HL-60 (cell line): ENCODE measurements at regions not wholly inside any gene's neighbourhood (a gene's known extent, or its start where the extent isn't known, plus 50 kb on each side); places are given as distances from the start of the nearest gene placed in this dataset.

Experiments used
- DNase-seq, 2 experiments: peaks; one replicate each; pipeline ENCODE4 v3.0.0-alpha.2; 2010 to 2020; ENCODE audit warnings: low read depth in 1 of 2, low spot score in 1 of 2
- H3K27ac ChIP-seq: fragments of 250-450 bp; sonication (Bioruptor Pico); replicated peaks from 2 replicates; pipeline ENCODE4 v1.5.1; 2020; ENCODE audit warnings: mild to moderate bottlenecking, moderate library complexity
- H3K27me3 ChIP-seq: fragments of 250-450 bp; sonication (Bioruptor Pico); 2 replicates; pipeline ENCODE4 v1.5.1; 2021; ENCODE audit warnings: mild to moderate bottlenecking, moderate library complexity; ENCODE audit not compliant: insufficient read depth, poor library complexity, severe bottlenecking
- H3K4me3 ChIP-seq: replicated peaks from 2 replicates; pipeline ENCODE4 v1.5.1; 2011; ENCODE audit warnings: mild to moderate bottlenecking, control low read depth, low read length; ENCODE audit not compliant: insufficient read depth
- CTCF ChIP-seq: IDR thresholded peaks from one replicate; pipeline ENCODE4 v1.5.1; 2011; ENCODE audit warnings: low read length, control low read depth, inconsistent platforms; ENCODE audit not compliant: insufficient read depth
- GABPA ChIP-seq: IDR thresholded peaks from 2 replicates; pipeline ENCODE4 v1.6.1; 2012; ENCODE audit warnings: low read depth
- POLR2AphosphoS5 ChIP-seq: IDR thresholded peaks from 2 replicates; pipeline ENCODE4 v1.6.1; 2012; ENCODE audit warnings: low read depth
- REST ChIP-seq: IDR thresholded peaks from 2 replicates; pipeline ENCODE4 v1.6.1; 2012; ENCODE audit warnings: low read depth; ENCODE audit not compliant: insufficient replicate concordance
- SPI1 ChIP-seq: IDR thresholded peaks from 2 replicates; pipeline ENCODE4 v1.6.1; 2012; ENCODE audit warnings: low read depth, mild to moderate bottlenecking, borderline replicate concordance

DNA sequence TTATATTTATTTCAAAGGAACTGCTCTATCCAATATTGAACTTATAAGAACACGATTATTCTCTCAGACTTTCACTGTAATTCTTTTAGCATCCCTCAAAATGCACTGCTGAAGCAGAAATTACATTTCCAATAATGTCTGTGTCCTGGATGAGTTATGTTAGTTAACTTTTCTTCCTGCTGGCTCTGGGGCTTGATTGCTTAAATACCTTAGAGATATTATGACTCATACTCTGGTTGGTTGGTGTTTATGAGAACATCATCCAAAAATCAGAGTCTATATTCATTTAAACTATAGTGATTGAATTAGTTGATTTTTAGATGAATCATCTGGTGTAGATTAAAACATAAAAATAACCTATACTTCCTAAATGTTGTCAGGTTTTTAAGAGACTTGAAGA, 246.3 kb upstream of the VWC2 start:
- Histone ChIP-seq H3K27ac (no peak overlapping the region), H3K27me3 (no peaks in the 10 kb centered on the region), H3K4me3 (no peak overlapping the region)
- DNase-seq, result no peak
- TF ChIP-seq CTCF, result no peak
- no peak for TF ChIP-seq REST

DNA sequence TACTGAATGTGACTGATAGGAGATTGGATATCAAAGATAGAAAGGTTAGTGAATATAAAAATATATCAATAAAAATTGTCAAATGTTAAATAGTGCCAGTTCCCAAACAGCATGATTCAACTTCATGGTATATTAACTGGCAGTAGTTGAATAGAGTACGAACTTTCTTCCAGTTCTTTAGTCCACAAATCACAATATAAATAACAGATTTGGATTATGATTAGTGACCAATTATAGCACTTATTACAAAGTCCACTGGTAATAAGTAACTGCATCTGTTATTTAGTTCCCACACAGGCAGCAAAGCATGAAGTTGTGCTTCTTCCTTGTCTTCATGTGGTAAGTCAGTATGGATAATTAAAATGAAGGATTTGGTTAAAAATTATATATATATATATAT, 243.0 kb upstream of the VWC2 start:
- TF ChIP-seq GABPA, result no peak
- no peak for TF ChIP-seq REST
- TF ChIP-seq SPI1, result no peak
- DNase-seq, result no peak

DNA sequence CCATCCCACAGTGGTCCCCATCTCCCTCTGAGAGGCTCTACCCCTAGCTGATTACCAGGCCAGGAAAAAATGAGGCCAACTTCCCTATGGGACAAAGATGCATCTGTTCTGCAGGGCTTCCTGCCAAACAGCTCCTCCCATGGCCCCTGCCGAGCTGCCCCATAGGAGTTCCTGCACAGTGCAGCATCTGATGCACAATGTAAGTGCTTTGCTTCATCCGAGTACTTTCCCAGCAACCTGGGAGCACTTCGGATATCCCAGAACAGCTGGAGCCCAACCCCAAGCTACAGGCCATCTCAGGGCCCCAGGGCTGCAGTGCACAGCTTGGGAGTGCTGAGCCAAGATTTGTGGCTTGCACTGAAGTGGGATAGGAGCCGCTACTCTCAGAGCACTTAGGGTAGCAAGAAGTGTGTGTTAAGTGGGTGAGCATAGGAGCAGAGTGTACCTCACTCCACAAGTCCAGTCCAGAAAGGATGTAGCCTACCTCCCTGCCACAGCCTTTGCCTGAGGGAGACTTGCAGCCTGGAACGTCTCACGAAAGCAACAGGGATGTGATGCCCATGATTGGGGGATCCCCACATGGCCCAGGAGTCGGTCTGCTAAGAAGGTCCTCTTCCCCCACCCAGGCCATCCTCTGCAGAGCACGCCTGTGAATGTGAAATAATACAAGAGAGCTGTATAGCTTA, 209.6 kb upstream of the VWC2 start:
- TF ChIP-seq SPI1 (no peak), REST (no peak), GABPA (no peak), POLR2AphosphoS5 (no peak), CTCF (no peak)
- no peak for DNase-seq
- Histone ChIP-seq H3K4me3 (no peak overlapping the region), H3K27ac (no peak overlapping the region), H3K27me3 (no peaks in the 10 kb centered on the region)

More for the DNA sequence above, 243.0 kb upstream of the VWC2 start:
- Histone ChIP-seq H3K27me3 (no peaks in the 10 kb centered on the region), H3K27ac (no peak overlapping the region), H3K4me3 (no peak overlapping the region)

GRCh38 chr7:49564379-49564714, 209.1 kb upstream of the VWC2 start:
- H3K4me3 ChIP-seq, result no peak overlapping the region
- no peak for DNase-seq
- no peak for TF ChIP-seq SPI1
- no peak for TF ChIP-seq POLR2AphosphoS5
- no peak for TF ChIP-seq CTCF
- no peak for TF ChIP-seq REST
- TF ChIP-seq GABPA, result no peak
- no peaks in the 10 kb centered on the region for H3K27me3 ChIP-seq
- H3K27ac ChIP-seq, result no peak overlapping the region
